NCI-H1092 treated with DMSO at 0.1 percent for 48 hours (cell line): ENCODE measurements at regions not wholly inside any gene's neighbourhood (a gene's known extent, or its start where the extent isn't known, plus 50 kb on each side); places are given as distances from the start of the nearest gene placed in this dataset.
"Not testable (repeated sequence)": the region's sequence is repeated elsewhere in the genome, so short reads cannot be mapped to it uniquely, and the experiment has no call there.

Experiments
- DNase-seq: peaks from one replicate; lab custom pipeline; 2025; lab: John Stamatoyannopoulos, UW

- DNase-seq: not testable (repeated sequence)
Observed at GRCh38 chr7:35853194-35853593, 52.3 kb downstream of the SEPTIN7 start.

GRCh38 chr7:35854311-35854710 lies 53.5 kb downstream of the SEPTIN7 start:
- DNase-seq: no peak

- no peak for DNase-seq
Observed at GRCh38 chr7:35856175-35856574, 55.3 kb downstream of the SEPTIN7 start.

- no peak for DNase-seq
Observed at GRCh38 chr7:35860664-35861063, 59.8 kb downstream of the SEPTIN7 start.

- DNase-seq: no peak
Observed at GRCh38 chr7:35865287-35865686, 64.4 kb downstream of the SEPTIN7 start.

- no peak for DNase-seq
Observed at GRCh38 chr7:35866186-35866585, 65.3 kb downstream of the SEPTIN7 start.

GRCh38 chr7:35869117-35869516 lies 68.3 kb downstream of the SEPTIN7 start:
- DNase-seq: not testable (repeated sequence)

GRCh38 chr7:35869810-35870209 lies 69.0 kb downstream of the SEPTIN7 start:
- DNase-seq: no peak

- no peak for DNase-seq
Observed at GRCh38 chr7:35871856-35872255, 71.0 kb downstream of the SEPTIN7 start.

GRCh38 chr7:35874886-35875285 lies 74.0 kb downstream of the SEPTIN7 start:
- DNase-seq: no peak

- no peak for DNase-seq
Observed at GRCh38 chr7:35875292-35875691, 74.4 kb downstream of the SEPTIN7 start.

- DNase-seq: no peak
Observed at GRCh38 chr7:35878351-35878750, 77.5 kb downstream of the SEPTIN7 start.

- DNase-seq: not testable (repeated sequence)
Observed at GRCh38 chr7:35887430-35887829, 86.6 kb downstream of the SEPTIN7 start.

- no peak for DNase-seq
Observed at GRCh38 chr7:35889001-35889400, 88.1 kb downstream of the SEPTIN7 start.

- DNase-seq: no peak
Observed at GRCh38 chr7:35889870-35890269, 89.0 kb downstream of the SEPTIN7 start.

- no peak for DNase-seq
Observed at GRCh38 chr7:35891004-35891830, 90.4 kb downstream of the SEPTIN7 start.

GRCh38 chr7:35893649-35894048 lies 92.8 kb downstream of the SEPTIN7 start:
- DNase-seq: no peak

GRCh38 chr7:35894721-35895120 lies 93.9 kb downstream of the SEPTIN7 start:
- no peak for DNase-seq

GRCh38 chr7:35900651-35901050 lies 99.8 kb downstream of the SEPTIN7 start:
- no peak for DNase-seq

GRCh38 chr7:35905555-35905954 lies 104.7 kb downstream of the SEPTIN7 start:
- DNase-seq: no peak

GRCh38 chr7:35906191-35906908 lies 105.5 kb downstream of the SEPTIN7 start:
- peak; percentile 78 for DNase-seq

- no peak for DNase-seq
Observed at GRCh38 chr7:35908331-35909216, 107.7 kb downstream of the SEPTIN7 start.
